ENCODE measurements at regions not wholly inside any gene's neighbourhood (a gene's known extent, or its start where the extent isn't known, plus 50 kb on each side); places are given as distances from the start of the nearest gene placed in this dataset.

GRCh38 chr13:90542959-90543505 is 804.5 kb upstream of the MIR17HG start:
- intact Hi-C loops (cut with DNase I), result no loop called here
- no peak for DNase-seq (ENCODE audit: low spot score)

GRCh38 chr13:90545070-90545840 is 802.2 kb upstream of the MIR17HG start:
- intact Hi-C loops (cut with DNase I), result no loop called here
- no peak for DNase-seq (ENCODE audit: low spot score)

GRCh38 chr13:90547272-90547790 is 800.2 kb upstream of the MIR17HG start:
- peak; percentile 47 for DNase-seq (ENCODE audit: low spot score)
- intact Hi-C loops (cut with DNase I), result no loop called here

- no peak for DNase-seq (ENCODE audit: low spot score)
- intact Hi-C loops (cut with DNase I), result no loop called here
Observed at GRCh38 chr13:90551253-90551652, 796.2 kb upstream of the MIR17HG start.

- no peak for DNase-seq (ENCODE audit: low spot score)
- intact Hi-C loops (cut with DNase I), result no loop called here
Observed at GRCh38 chr13:90552702-90553101, 794.8 kb upstream of the MIR17HG start.

- DNase-seq (ENCODE audit: low spot score), result no peak
- intact Hi-C loops (cut with DNase I), result no loop called here
Observed at GRCh38 chr13:90553159-90553558, 794.3 kb upstream of the MIR17HG start.

- intact Hi-C loops (cut with DNase I), result no loop called here
- no peak for DNase-seq (ENCODE audit: low spot score)
Observed at GRCh38 chr13:90557626-90558025, 789.9 kb upstream of the MIR17HG start.

- intact Hi-C loops (cut with DNase I), result no loop called here
- no peak for DNase-seq (ENCODE audit: low spot score)
Observed at GRCh38 chr13:90562443-90562842, 785.0 kb upstream of the MIR17HG start.

- DNase-seq (ENCODE audit: low spot score), result peak; percentile 73
- intact Hi-C loops (cut with DNase I), result no loop called here
Observed at GRCh38 chr13:90564096-90564495, 783.4 kb upstream of the MIR17HG start.

- intact Hi-C loops (cut with DNase I), result no loop called here
- DNase-seq (ENCODE audit: low spot score), result no peak
Observed at GRCh38 chr13:90564566-90564965, 782.9 kb upstream of the MIR17HG start.

GRCh38 chr13:90565985-90566713 is 781.3 kb upstream of the MIR17HG start:
- intact Hi-C loops (cut with DNase I), result no loop called here
- no peak for DNase-seq (ENCODE audit: low spot score)

GRCh38 chr13:90568165-90568564 is 779.3 kb upstream of the MIR17HG start:
- no peak for DNase-seq (ENCODE audit: low spot score)
- intact Hi-C loops (cut with DNase I), result no loop called here

GRCh38 chr13:90576067-90576466 is 771.4 kb upstream of the MIR17HG start:
- no peak for DNase-seq (ENCODE audit: low spot score)

GRCh38 chr13:90577726-90578125 is 769.8 kb upstream of the MIR17HG start:
- DNase-seq (ENCODE audit: low spot score), result no peak

More at GRCh38 chr13:90576067-90576466, 771.4 kb upstream of the MIR17HG start:
- intact Hi-C loops (cut with DNase I), result no loop called here

GRCh38 chr13:90585392-90585791 is 762.1 kb upstream of the MIR17HG start:
- intact Hi-C loops (cut with DNase I), result no loop called here

More at GRCh38 chr13:90577726-90578125, 769.8 kb upstream of the MIR17HG start:
- intact Hi-C loops (cut with DNase I), result no loop called here

GRCh38 chr13:90591260-90591926 is 756.1 kb upstream of the MIR17HG start:
- no peak for DNase-seq (ENCODE audit: low spot score)
- intact Hi-C loops (cut with DNase I), result no loop called here

More at GRCh38 chr13:90585392-90585791, 762.1 kb upstream of the MIR17HG start:
- DNase-seq (ENCODE audit: low spot score), result no peak

GRCh38 chr13:90591927-90592268 is 755.6 kb upstream of the MIR17HG start:
- intact Hi-C loops (cut with DNase I), result no loop called here
- no peak for DNase-seq (ENCODE audit: low spot score)

- DNase-seq (ENCODE audit: low spot score), result no peak
- intact Hi-C loops (cut with DNase I), result no loop called here
Observed at GRCh38 chr13:90592943-90593342, 754.5 kb upstream of the MIR17HG start.

- no peak for DNase-seq (ENCODE audit: low spot score)
- intact Hi-C loops (cut with DNase I), result no loop called here
Observed at GRCh38 chr13:90594681-90595080, 752.8 kb upstream of the MIR17HG start.

- intact Hi-C loops (cut with DNase I), result no loop called here
- DNase-seq (ENCODE audit: low spot score), result no peak
Observed at GRCh38 chr13:90605664-90606063, 741.8 kb upstream of the MIR17HG start.

Measured in posterior vena cava (tissue), 2 donors.